Stimulated activated CD4-positive, alpha-beta T cell treated with anti-CD3 and anti-CD28 coated beads, TNF-alpha, amount 100 ng/mL, for 4 hours (primary cell): ENCODE measurements at regions not wholly inside any gene's neighbourhood (a gene's known extent, or its start where the extent isn't known, plus 50 kb on each side); places are given as distances from the start of the nearest gene placed in this dataset.
"Not testable (repeated sequence)": the region's sequence is repeated elsewhere in the genome, so short reads cannot be mapped to it uniquely, and the experiment has no call there.

ENCODE experiments used
- DNase-seq, 3 experiments: peaks; one replicate each; pipeline ENCODE4 v3.0.0-alpha.2; 2020; ENCODE audit warnings: low read depth in 3 of 3

DNA sequence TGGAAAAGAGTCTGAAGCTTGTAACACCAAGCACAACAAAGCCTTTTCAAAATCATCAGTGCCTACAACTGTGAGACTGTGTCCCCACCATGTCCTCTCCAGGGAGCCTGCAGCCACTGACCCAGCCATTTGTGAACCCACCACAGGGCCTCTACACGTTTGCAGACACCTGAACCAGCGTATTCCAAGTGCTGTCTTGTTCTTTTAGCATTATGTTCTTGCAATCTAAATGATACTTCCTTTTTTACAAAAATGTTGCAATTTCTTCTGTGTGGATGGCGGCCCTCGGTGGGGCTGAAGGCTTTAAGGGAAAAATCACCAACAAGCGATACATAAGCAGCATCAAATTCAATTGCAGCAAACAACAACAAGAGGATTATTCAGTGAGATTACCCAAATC is 403.2 kb upstream of the MGMT start:
- DNase-seq, result no peak

GRCh38 chr10:129066529-129066928 is 400.5 kb upstream of the MGMT start:
- DNase-seq, result not testable (repeated sequence)

DNA sequence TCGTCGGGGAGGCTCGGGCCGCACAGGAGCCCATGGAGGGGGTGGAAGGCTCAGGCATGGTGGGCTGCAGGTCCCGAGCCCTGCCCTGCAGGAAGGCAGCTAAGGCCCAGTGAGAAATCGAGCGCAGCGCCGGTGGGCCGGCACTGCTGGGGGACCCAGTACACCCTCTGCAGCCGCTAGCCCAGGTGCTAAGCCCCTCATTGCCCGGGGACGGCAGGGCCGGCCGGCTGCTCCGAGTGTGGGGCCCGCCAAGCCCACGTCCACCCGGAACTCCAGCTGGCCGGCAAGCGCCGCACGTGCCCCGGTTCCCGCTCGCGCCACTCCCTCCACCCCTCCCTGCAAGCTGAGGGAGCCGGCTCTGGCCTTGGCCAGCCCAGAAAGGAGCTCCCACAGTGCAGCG is 395.6 kb upstream of the MGMT start:
- not testable (repeated sequence) for DNase-seq

DNA sequence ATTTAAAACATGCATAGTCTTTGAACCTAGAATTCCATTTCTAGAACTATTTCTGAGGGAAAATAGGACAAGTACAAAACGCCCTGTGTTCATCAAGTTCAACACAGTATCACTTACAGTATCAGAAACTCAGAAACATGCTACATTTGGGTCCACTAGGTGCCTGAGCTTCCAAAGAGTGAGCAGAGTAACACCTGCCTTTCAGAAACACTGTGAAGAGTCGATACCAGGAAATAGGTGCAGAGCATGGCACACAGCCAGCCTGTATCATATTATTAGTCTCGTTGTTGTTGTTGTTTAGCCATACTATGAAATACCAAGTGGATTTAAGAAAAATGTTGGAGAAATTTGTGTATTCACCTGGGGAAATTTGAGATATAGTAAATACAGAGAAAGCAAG is 392.1 kb upstream of the MGMT start:
- no peak for DNase-seq

GRCh38 chr10:129075508-129075907 is 391.5 kb upstream of the MGMT start:
- DNase-seq, result no peak

DNA sequence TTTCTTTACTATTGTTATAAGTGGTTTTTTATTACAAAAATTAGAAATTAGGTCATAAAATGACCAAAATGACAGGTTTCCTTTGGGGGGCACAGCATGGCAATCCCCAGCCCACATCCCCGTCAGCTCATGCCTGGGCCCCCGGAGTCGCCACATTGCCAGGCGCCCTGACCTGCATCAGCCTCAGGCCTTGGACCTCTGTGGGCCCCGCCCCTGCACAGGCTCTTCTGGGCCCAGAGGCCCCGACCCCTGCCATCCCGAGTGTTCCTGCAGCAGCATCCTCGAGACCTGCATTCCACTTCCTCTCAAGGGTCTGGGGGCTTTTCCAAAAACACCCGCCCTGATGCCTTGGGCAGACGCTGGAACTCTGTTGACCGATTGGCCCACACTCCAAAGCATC is 391.1 kb upstream of the MGMT start:
- DNase-seq, result no peak

DNA sequence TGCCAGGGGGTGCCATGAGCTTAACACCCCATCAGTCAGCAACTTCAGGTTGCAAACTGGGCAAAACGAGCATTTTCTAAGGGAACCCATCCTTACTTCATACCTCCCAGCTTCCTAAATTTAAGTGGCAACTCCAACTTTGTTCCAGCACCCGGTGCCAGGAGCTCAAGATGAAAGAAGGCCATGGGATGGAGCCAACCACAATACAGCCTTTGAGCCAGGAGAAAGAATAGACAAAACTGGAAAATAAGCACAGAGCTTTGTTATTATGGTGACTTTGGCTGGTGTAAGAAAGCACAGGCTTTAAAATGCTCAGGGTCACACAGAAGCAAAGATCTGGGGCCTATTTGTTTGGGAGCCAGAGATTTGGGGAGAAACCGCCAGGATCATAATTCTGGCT is 388.7 kb upstream of the MGMT start:
- no peak for DNase-seq

DNA sequence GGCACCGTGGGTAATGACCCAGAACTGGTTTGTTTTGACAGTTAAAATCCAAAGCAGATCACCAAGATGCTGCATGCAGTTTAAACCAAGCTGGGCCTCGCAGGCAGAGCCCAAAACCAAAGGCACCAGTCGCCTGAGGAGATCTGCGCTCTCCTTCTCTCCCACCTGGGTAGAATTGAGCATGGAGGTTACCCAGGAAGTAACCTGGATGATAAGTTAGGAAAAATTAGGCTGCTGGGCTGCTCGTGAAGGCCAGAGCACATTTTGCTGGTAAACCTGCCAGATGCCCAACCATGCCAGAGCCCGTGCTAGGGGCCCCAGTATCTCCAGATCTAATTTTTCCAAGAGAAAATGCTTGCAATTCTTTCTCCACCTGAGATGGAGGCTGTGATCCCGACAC is 388.3 kb upstream of the MGMT start:
- no peak for DNase-seq

- DNase-seq, result no peak
Measured at GRCh38 chr10:129079705-129080104, 387.3 kb upstream of the MGMT start.

GRCh38 chr10:129085811-129086210 is 381.2 kb upstream of the MGMT start:
- no peak for DNase-seq

DNA sequence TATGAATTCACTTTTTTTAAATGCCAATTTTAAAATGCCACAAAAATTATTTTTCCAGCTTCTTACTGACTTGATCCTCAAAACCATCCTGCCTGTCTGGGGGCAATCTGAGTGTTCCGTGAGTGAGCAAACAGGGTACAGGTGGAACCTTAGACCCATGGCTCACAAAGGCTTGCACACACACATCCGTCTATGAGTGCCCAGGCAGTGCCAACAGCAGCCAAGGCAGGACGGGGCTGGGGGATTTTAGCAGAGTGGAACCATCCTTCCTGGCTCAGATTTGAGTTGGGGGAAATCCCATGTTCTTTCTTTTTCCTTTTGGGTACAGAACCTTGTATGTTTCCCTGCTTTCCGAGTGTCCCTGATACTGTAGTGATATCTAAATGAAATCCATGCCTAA is 377.7 kb upstream of the MGMT start:
- no peak for DNase-seq

DNA sequence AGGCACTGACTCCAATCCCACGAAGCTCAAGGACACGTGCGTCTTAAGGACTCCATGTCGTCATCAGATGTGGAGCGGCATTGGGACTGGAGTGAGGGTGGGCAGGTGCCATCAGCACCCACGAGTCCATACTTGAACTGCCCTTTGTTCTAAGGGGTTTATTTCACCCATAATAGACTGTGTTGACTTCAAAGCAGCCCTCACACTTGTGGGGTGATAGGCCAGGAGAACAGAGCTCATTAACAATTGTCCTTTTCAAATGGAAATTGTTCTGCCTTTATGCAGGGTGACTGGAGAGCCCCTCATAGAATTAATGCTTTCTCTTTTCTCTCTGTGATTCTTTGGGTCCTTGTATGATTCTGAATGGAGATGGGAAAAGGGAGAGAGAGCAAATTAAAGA is 376.9 kb upstream of the MGMT start:
- DNase-seq, result no peak

- no peak for DNase-seq
Measured at GRCh38 chr10:129090618-129091366, 376.2 kb upstream of the MGMT start.

DNA sequence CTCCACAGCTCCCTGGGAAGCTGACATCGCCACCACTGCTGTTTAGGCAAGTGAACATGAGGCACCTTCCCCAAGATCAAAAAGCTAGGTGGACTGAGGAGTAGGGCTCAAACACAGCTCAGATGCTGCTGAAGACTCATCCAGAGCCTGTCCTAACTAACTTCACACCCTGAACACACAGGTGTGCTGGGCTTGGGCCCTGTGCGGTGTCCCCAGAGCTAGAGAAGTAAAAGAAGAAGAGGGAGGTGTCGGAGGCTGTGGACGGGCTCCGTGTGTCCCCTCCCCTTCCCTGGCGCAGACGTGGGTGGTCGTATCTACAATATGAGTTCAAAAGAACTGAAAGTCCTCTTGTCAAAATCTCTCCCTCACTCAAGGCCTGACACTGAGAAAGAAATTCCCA is 373.4 kb upstream of the MGMT start:
- DNase-seq, result no peak

GRCh38 chr10:129094233-129094632 is 372.8 kb upstream of the MGMT start:
- no peak for DNase-seq

- DNase-seq, result no peak
Measured at GRCh38 chr10:129094861-129095260, 372.2 kb upstream of the MGMT start.

- DNase-seq, result no peak
Measured at GRCh38 chr10:129095680-129096064, 371.4 kb upstream of the MGMT start.

GRCh38 chr10:129096065-129096984 is 370.7 kb upstream of the MGMT start:
- DNase-seq, result no peak

- DNase-seq, result no peak
Measured at GRCh38 chr10:129097776-129098330, 369.2 kb upstream of the MGMT start.

GRCh38 chr10:129098517-129098916 is 368.5 kb upstream of the MGMT start:
- DNase-seq, result no peak

DNA sequence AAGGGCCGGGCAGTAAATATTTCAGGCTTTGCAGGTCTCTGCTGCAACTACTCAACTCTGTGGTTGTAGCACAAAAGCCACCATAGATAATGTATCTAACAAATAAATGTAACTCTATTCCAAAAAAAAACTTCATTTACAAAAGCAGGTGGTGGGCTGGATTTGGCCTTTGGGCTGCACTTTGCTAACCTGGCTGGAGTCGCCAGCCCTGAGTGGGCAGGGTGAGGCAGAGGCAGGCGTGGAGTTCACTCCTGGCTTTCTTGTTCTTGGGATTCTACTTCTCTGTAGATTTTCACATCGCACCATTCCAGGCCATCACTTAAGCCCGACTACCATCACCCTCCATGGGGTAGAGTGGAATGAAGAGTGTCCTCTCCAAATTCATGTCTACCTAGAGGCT is 367.6 kb upstream of the MGMT start:
- no peak for DNase-seq

DNA sequence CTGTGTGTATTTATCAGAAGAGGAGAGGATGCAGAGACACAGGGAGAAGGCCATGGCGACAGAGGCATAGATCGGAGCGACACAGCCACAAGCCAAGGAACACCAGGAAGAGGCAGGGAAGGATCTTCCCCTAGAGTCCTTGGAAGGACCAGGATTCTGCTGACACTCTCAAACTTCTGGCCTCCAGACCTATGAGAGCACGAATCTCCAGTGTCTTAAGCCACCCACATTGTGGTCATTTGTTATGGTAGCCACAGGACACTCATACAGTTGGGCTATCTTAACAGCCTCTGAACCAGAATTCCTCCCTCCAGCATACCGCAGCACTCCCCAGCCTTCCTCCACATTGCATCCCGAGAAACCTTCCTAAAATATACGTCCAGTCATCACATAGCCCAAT is 367.0 kb upstream of the MGMT start:
- no peak for DNase-seq
